PC-9 (cell line): ENCODE measurements at regions not wholly inside any gene's neighbourhood (a gene's known extent, or its start where the extent isn't known, plus 50 kb on each side); places are given as distances from the start of the nearest gene placed in this dataset.

Experiments used
- CTCF ChIP-seq: fragments of 200-600 bp; sonication (generic); conservative IDR thresholded peaks from 2 replicates; pipeline ENCODE4 v1.6.1; 2017; ENCODE audit warnings: mixed run types, antibody characterized with exemption, mild to moderate bottlenecking, moderate library complexity
- EZH2 ChIP-seq: fragments of 200-600 bp; sonication (generic); IDR thresholded peaks from 2 replicates; pipeline ENCODE4 v1.8.0; 2017; ENCODE audit warnings: antibody characterized with exemption, low read depth

- TF ChIP-seq EZH2, result no peak
- no peak for TF ChIP-seq CTCF
Measured at GRCh38 chr6:1237636-1238035, 74.3 kb upstream of the FOXQ1 start.
